GM23338 (cell line): ENCODE measurements at regions not wholly inside any gene's neighbourhood (a gene's known extent, or its start where the extent isn't known, plus 50 kb on each side); places are given as distances from the start of the nearest gene placed in this dataset.

Source experiments
- ATAC-seq: fragments of 200-7000 bp; cut with Tn5 transposase; 3 replicates; pipeline ENCODE4 v1.9.1; 2020
- DNase-seq: peaks from one replicate; pipeline ENCODE4 v3.0.0-alpha.2; 2015; ENCODE audit warnings: low spot score
- H2AFZ ChIP-seq: fragments of 200-600 bp; sonication (generic); 2 replicates; pipeline ENCODE4 v1.8.0; 2016; ENCODE audit warnings: antibody characterized with exemption, mild to moderate bottlenecking, moderate library complexity
- H3F3A ChIP-seq: fragments of 200-600 bp; sonication (generic); replicated peaks from 2 replicates; pipeline ENCODE4 v1.8.0; 2017; ENCODE audit warnings: antibody characterized with exemption, mixed run types, low read depth
- H3K27ac ChIP-seq: fragments of 200-600 bp; sonication (generic); 2 replicates; pipeline ENCODE4 v1.6.1; 2016; ENCODE audit warnings: low read depth
- H3K27me3 ChIP-seq: fragments of 200-600 bp; sonication (generic); 2 replicates; pipeline ENCODE4 v1.8.0; 2016; ENCODE audit warnings: mild to moderate bottlenecking, mixed run types, moderate library complexity; ENCODE audit not compliant: insufficient read depth
- H3K36me3 ChIP-seq: fragments of 200-600 bp; sonication (generic); 2 replicates; pipeline ENCODE4 v1.8.0; 2016; ENCODE audit warnings: mild to moderate bottlenecking; ENCODE audit not compliant: insufficient read depth
- H3K4me1 ChIP-seq: fragments of 200-600 bp; sonication (generic); 2 replicates; pipeline ENCODE4 v1.8.0; 2016; ENCODE audit warnings: mild to moderate bottlenecking, moderate library complexity; ENCODE audit not compliant: insufficient read depth
- H3K4me2 ChIP-seq: fragments of 200-600 bp; sonication (generic); 2 replicates; pipeline ENCODE4 v1.7.1; 2017; ENCODE audit warnings: mixed run types
- H3K4me3 ChIP-seq: fragments of 200-600 bp; sonication (generic); 2 replicates; pipeline ENCODE4 v1.6.1; 2016; ENCODE audit warnings: mixed run types
- H3K79me2 ChIP-seq: fragments of 200-600 bp; sonication (generic); replicated peaks from 2 replicates; pipeline ENCODE4 v1.8.0; 2017; ENCODE audit warnings: mild to moderate bottlenecking; ENCODE audit not compliant: insufficient read depth
- H3K9me2 ChIP-seq: fragments of 200-600 bp; sonication (generic); 2 replicates; pipeline ENCODE4 v1.8.0; 2017; ENCODE audit not compliant: insufficient read depth
- H4K20me1 ChIP-seq: fragments of 200-600 bp; sonication (generic); replicated peaks from 2 replicates; pipeline ENCODE4 v1.8.0; 2017; ENCODE audit warnings: mild to moderate bottlenecking; ENCODE audit not compliant: insufficient read depth
- H3K27ac Mint-ChIP-seq: 2 replicates; pipeline ENCODE4 v1.8.0; 2020; ENCODE audit warnings: inconsistent platforms, mild to moderate bottlenecking, moderate library complexity, mixed read lengths
- H3K27me3 Mint-ChIP-seq: 3 replicates; pipeline ENCODE4 v1.8.0; 2022; ENCODE audit warnings: low read depth, mild to moderate bottlenecking, moderate library complexity, mixed read lengths, inconsistent platforms; ENCODE audit not compliant: insufficient read depth, poor library complexity
- H3K36me3 Mint-ChIP-seq: 3 replicates; pipeline ENCODE4 v1.8.0; 2021; ENCODE audit warnings: low read depth, mild to moderate bottlenecking, inconsistent platforms, moderate library complexity, mixed read lengths
- H3K4me1 Mint-ChIP-seq: 3 replicates; pipeline ENCODE4 v1.8.0; 2020; ENCODE audit warnings: mild to moderate bottlenecking, inconsistent platforms, mixed read lengths
- H3K4me3 Mint-ChIP-seq: 3 replicates; pipeline ENCODE4 v1.8.0; 2021; ENCODE audit warnings: moderate library complexity, mild to moderate bottlenecking, inconsistent platforms, mixed read lengths
- H3K9me3 Mint-ChIP-seq: 3 replicates; pipeline ENCODE4 v1.8.0; 2020; ENCODE audit warnings: moderate library complexity, mild to moderate bottlenecking, inconsistent platforms, mixed read lengths
- CREB1 ChIP-seq: fragments of 250-450 bp; sonication (Bioruptor Pico); IDR thresholded peaks from 2 replicates; pipeline ENCODE4 v1.5.0; 2020; ENCODE audit warnings: low read depth, mild to moderate bottlenecking, moderate library complexity
- ETS1 ChIP-seq: IDR thresholded peaks from 2 replicates; pipeline ENCODE4 v1.6.1; 2016; ENCODE audit warnings: antibody characterized with exemption
- EZH2 ChIP-seq: fragments of 200-600 bp; sonication (generic); IDR thresholded peaks from one replicate; pipeline ENCODE4 v1.8.0; 2017; ENCODE audit warnings: antibody characterized with exemption, mild to moderate bottlenecking, low read depth; ENCODE audit not compliant: unreplicated experiment
- EZH2phosphoT487 ChIP-seq: fragments of 200-600 bp; sonication (generic); IDR thresholded peaks from one replicate; pipeline ENCODE4 v1.8.1; 2018; ENCODE audit warnings: antibody characterized with exemption; ENCODE audit not compliant: unreplicated experiment
- JUNB ChIP-seq: IDR thresholded peaks from one replicate; pipeline ENCODE4 v1.6.1; 2016; ENCODE audit warnings: antibody characterized with exemption; ENCODE audit not compliant: unreplicated experiment
- NANOG ChIP-seq: IDR thresholded peaks from 2 replicates; pipeline ENCODE4 v1.6.1; 2016; ENCODE audit warnings: antibody characterized with exemption, borderline replicate concordance
- POLR2AphosphoS5 ChIP-seq: IDR thresholded peaks from 2 replicates; pipeline ENCODE4 v1.6.1; 2016; ENCODE audit warnings: antibody characterized with exemption, low read depth
- STAT1 ChIP-seq: IDR thresholded peaks from one replicate; pipeline ENCODE4 v1.6.1; 2016; ENCODE audit warnings: antibody characterized with exemption; ENCODE audit not compliant: unreplicated experiment
- ZNF114 ChIP-seq: fragments of 250-450 bp; sonication (Bioruptor Pico); IDR thresholded peaks from 2 replicates; pipeline ENCODE4 v1.5.0; 2020; ENCODE audit warnings: mild to moderate bottlenecking, moderate library complexity
- ZNF331 ChIP-seq: fragments of 250-450 bp; sonication (Bioruptor Pico); IDR thresholded peaks from 2 replicates; pipeline ENCODE4 v1.5.0; 2020; ENCODE audit warnings: low read depth, mild to moderate bottlenecking, moderate library complexity
- TF ChIP-seq, protein P1 (sequence below), 2 experiments: fragments of 200-600 bp in 1 of 2; sonication (generic) in 1 of 2; conservative IDR thresholded peaks; 2 replicates each; pipeline versions ENCODE4 v1.5.1 to v1.6.1; 2016 to 2017; ENCODE audit warnings: antibody characterized with exemption in 2 of 2, low read depth in 2 of 2, mild to moderate bottlenecking in 2 of 2, moderate library complexity in 1 of 2
- TF ChIP-seq, protein P2 (sequence below): fragments of 250-450 bp; sonication (Bioruptor Pico); IDR thresholded peaks from 2 replicates; pipeline ENCODE4 v1.5.0; 2020; ENCODE audit warnings: mild to moderate bottlenecking, moderate library complexity
- TF ChIP-seq, protein P3 (sequence below): IDR thresholded peaks from one replicate; pipeline ENCODE4 v1.6.1; 2018; ENCODE audit warnings: antibody characterized with exemption; ENCODE audit not compliant: unreplicated experiment

- TF ChIP-seq, protein P1, sequence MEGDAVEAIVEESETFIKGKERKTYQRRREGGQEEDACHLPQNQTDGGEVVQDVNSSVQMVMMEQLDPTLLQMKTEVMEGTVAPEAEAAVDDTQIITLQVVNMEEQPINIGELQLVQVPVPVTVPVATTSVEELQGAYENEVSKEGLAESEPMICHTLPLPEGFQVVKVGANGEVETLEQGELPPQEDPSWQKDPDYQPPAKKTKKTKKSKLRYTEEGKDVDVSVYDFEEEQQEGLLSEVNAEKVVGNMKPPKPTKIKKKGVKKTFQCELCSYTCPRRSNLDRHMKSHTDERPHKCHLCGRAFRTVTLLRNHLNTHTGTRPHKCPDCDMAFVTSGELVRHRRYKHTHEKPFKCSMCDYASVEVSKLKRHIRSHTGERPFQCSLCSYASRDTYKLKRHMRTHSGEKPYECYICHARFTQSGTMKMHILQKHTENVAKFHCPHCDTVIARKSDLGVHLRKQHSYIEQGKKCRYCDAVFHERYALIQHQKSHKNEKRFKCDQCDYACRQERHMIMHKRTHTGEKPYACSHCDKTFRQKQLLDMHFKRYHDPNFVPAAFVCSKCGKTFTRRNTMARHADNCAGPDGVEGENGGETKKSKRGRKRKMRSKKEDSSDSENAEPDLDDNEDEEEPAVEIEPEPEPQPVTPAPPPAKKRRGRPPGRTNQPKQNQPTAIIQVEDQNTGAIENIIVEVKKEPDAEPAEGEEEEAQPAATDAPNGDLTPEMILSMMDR (conservative IDR thresholded peaks at IDR 0.05; ENCODE audit: low read depth in 2 of 2): no peak
- TF ChIP-seq ZNF331 (CRISPR knock-in tag): no peak
- no peak for TF ChIP-seq NANOG
- TF ChIP-seq EZH2phosphoT487: no peak
Measured at GRCh38 chr2:46844443-46844842, 71.2 kb downstream of the MCFD2 start (continued).

- no peaks in the 10 kb centered on the region for H3K4me1 ChIP-seq
- TF ChIP-seq JUNB: no peak
- no peak for TF ChIP-seq STAT1
- TF ChIP-seq EZH2phosphoT487: no peak
- TF ChIP-seq, protein P2, sequence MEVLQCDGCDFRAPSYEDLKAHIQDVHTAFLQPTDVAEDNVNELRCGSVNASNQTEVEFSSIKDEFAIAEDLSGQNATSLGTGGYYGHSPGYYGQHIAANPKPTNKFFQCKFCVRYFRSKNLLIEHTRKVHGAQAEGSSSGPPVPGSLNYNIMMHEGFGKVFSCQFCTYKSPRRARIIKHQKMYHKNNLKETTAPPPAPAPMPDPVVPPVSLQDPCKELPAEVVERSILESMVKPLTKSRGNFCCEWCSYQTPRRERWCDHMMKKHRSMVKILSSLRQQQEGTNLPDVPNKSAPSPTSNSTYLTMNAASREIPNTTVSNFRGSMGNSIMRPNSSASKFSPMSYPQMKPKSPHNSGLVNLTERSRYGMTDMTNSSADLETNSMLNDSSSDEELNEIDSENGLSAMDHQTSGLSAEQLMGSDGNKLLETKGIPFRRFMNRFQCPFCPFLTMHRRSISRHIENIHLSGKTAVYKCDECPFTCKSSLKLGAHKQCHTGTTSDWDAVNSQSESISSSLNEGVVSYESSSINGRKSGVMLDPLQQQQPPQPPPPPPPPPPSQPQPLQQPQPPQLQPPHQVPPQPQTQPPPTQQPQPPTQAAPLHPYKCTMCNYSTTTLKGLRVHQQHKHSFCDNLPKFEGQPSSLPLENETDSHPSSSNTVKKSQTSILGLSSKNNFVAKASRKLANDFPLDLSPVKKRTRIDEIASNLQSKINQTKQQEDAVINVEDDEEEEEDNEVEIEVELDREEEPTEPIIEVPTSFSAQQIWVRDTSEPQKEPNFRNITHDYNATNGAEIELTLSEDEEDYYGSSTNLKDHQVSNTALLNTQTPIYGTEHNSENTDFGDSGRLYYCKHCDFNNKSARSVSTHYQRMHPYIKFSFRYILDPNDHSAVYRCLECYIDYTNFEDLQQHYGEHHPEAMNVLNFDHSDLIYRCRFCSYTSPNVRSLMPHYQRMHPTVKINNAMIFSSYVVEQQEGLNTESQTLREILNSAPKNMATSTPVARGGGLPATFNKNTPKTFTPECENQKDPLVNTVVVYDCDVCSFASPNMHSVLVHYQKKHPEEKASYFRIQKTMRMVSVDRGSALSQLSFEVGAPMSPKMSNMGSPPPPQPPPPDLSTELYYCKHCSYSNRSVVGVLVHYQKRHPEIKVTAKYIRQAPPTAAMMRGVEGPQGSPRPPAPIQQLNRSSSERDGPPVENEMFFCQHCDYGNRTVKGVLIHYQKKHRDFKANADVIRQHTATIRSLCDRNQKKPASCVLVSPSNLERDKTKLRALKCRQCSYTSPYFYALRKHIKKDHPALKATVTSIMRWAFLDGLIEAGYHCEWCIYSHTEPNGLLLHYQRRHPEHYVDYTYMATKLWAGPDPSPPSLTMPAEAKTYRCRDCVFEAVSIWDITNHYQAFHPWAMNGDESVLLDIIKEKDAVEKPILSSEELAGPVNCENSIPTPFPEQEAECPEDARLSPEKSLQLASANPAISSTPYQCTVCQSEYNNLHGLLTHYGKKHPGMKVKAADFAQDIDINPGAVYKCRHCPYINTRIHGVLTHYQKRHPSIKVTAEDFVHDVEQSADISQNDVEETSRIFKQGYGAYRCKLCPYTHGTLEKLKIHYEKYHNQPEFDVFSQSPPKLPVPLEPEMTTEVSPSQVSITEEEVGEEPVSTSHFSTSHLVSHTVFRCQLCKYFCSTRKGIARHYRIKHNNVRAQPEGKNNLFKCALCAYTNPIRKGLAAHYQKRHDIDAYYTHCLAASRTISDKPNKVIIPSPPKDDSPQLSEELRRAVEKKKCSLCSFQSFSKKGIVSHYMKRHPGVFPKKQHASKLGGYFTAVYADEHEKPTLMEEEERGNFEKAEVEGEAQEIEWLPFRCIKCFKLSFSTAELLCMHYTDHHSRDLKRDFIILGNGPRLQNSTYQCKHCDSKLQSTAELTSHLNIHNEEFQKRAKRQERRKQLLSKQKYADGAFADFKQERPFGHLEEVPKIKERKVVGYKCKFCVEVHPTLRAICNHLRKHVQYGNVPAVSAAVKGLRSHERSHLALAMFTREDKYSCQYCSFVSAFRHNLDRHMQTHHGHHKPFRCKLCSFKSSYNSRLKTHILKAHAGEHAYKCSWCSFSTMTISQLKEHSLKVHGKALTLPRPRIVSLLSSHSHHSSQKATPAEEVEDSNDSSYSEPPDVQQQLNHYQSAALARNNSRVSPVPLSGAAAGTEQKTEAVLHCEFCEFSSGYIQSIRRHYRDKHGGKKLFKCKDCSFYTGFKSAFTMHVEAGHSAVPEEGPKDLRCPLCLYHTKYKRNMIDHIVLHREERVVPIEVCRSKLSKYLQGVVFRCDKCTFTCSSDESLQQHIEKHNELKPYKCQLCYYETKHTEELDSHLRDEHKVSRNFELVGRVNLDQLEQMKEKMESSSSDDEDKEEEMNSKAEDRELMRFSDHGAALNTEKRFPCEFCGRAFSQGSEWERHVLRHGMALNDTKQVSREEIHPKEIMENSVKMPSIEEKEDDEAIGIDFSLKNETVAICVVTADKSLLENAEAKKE (CRISPR knock-in tag): no peak
- no peak for TF ChIP-seq EZH2
- no peak for TF ChIP-seq ZNF114 (CRISPR knock-in tag)
- TF ChIP-seq CREB1: no peak
- TF ChIP-seq POLR2AphosphoS5: no peak
- no peak for TF ChIP-seq ZNF331 (CRISPR knock-in tag)
- TF ChIP-seq, protein P3, sequence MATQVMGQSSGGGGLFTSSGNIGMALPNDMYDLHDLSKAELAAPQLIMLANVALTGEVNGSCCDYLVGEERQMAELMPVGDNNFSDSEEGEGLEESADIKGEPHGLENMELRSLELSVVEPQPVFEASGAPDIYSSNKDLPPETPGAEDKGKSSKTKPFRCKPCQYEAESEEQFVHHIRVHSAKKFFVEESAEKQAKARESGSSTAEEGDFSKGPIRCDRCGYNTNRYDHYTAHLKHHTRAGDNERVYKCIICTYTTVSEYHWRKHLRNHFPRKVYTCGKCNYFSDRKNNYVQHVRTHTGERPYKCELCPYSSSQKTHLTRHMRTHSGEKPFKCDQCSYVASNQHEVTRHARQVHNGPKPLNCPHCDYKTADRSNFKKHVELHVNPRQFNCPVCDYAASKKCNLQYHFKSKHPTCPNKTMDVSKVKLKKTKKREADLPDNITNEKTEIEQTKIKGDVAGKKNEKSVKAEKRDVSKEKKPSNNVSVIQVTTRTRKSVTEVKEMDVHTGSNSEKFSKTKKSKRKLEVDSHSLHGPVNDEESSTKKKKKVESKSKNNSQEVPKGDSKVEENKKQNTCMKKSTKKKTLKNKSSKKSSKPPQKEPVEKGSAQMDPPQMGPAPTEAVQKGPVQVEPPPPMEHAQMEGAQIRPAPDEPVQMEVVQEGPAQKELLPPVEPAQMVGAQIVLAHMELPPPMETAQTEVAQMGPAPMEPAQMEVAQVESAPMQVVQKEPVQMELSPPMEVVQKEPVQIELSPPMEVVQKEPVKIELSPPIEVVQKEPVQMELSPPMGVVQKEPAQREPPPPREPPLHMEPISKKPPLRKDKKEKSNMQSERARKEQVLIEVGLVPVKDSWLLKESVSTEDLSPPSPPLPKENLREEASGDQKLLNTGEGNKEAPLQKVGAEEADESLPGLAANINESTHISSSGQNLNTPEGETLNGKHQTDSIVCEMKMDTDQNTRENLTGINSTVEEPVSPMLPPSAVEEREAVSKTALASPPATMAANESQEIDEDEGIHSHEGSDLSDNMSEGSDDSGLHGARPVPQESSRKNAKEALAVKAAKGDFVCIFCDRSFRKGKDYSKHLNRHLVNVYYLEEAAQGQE: no peak
- TF ChIP-seq NANOG: no peak
- no peak for TF ChIP-seq ETS1
Measured at GRCh38 chr2:46844034-46844433, 71.6 kb downstream of the MCFD2 start.

More at GRCh38 chr2:46844034-46844433, 71.6 kb downstream of the MCFD2 start:
- Histone ChIP-seq H2AFZ (no peak overlapping the region), H3K27me3 (no peaks in the 10 kb centered on the region), H4K20me1 (no peaks in the 10 kb centered on the region), H3K4me2 (no peak overlapping the region), H3K27ac (no peak overlapping the region), H3K4me3 (no peak overlapping the region), H3K79me2 (no peaks in the 10 kb centered on the region), H3K36me3 (no peaks in the 10 kb centered on the region), H3K9me2 (peaks cover 5% of the 10 kb centered on the region; the same call in 1 of the 2 replicates), H3F3A (no peaks in the 10 kb centered on the region)
- no peaks in the 10 kb centered on the region for H3K9me3 Mint-ChIP-seq
- H3K27ac Mint-ChIP-seq: no peak overlapping the region
- no peak overlapping the region for H3K4me3 Mint-ChIP-seq
- peaks cover 2% of the 10 kb centered on the region for H3K4me1 Mint-ChIP-seq
- H3K36me3 Mint-ChIP-seq: no peaks in the 10 kb centered on the region
- no peak for DNase-seq
- H3K27me3 Mint-ChIP-seq: no peaks in the 10 kb centered on the region
- ATAC-seq: no peak
